GM21717 (cell line): ENCODE measurements at regions not wholly inside any gene's neighbourhood (a gene's known extent, or its start where the extent isn't known, plus 50 kb on each side); places are given as distances from the start of the nearest gene placed in this dataset.

Experiments
- ATAC-seq: cut with Tn5 transposase; IDR thresholded peaks from one replicate; pipeline ENCODE4 v1.9.1; 2021; ENCODE audit warnings: mild to moderate bottlenecking, moderate library complexity; ENCODE audit not compliant: unreplicated experiment

GRCh38 chr12:65517656-65518210 is 239.2 kb downstream of the MSRB3 start:
- no peak for ATAC-seq

DNA sequence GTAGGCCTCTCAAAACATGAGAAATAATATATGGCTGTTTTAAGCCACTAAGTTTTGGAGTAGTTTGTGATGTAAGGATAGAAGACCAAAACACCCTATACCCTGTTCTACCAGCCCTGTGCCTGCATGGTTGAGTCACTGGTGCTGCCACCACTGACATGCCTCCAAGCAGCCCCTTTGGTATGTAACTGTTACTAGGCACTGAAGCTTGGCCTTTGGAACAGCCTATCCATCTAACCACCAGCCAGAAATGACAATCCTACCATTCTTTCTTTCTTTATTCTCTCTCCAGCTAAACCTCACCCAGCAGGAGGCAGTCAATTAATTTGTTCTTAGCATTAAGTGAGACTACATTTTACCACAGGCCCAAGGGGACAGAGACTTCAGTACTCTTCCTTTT is 240.3 kb downstream of the MSRB3 start:
- ATAC-seq, result no peak

GRCh38 chr12:65520658-65521057 is 242.2 kb downstream of the MSRB3 start:
- ATAC-seq, result no peak

- ATAC-seq, result no peak
These were observed 244.7 kb downstream of the MSRB3 start for GRCh38 chr12:65522956-65523860.

DNA sequence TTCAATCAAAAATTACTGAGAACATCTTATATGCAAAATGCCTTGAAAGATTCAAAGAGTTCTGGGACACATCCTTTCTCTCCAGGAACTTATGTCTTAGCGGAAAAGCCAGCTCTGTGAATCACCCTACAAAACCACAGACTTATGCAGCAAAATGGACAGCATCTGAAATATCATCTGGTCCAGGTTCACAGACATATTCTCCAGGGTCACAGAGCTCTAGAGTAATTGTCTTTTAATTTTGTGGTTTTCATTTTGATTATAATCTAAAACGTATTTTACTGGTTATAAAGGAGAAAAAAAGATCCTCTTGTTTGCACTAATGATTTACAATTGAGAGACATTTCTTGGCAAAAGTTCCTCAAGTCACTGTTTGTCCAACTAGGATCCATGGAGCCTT is 246.2 kb downstream of the MSRB3 start:
- ATAC-seq, result no peak

DNA sequence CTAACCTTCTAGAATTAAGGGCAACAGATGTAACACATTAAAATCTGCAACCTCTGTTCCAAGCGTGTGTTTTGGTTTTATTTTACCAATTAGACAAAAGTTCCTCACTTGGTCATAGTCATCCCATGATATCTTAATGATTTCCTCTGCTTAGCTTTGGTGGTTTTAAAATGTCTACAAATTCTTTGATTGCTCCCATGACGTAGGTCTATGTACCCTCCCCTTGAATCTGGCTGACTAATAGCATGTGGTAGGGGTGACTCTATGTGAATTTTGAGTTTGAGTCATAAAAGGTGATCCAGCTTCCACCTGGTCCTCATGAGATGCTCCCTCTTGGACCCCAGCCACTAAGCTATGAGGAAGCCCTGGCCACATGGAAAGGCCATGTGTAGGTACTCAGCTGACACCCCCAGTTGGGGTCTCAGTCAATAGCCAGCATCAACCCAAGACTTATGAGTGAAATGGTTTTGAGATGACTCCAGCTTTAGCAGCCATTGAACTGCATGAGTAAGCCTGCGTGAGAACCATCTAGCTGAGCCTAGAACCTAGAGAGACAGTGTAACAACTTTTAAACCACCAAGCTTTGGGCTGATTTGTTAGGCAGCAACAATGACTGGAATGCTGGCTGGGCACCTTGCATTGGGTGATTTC is 247.1 kb downstream of the MSRB3 start:
- no peak for ATAC-seq

GRCh38 chr12:65526311-65526710 is 247.8 kb downstream of the MSRB3 start:
- no peak for ATAC-seq

GRCh38 chr12:65528127-65528526 is 249.6 kb downstream of the MSRB3 start:
- ATAC-seq, result no peak

- no peak for ATAC-seq
These were observed 250.6 kb downstream of the MSRB3 start for GRCh38 chr12:65529106-65529505.

DNA sequence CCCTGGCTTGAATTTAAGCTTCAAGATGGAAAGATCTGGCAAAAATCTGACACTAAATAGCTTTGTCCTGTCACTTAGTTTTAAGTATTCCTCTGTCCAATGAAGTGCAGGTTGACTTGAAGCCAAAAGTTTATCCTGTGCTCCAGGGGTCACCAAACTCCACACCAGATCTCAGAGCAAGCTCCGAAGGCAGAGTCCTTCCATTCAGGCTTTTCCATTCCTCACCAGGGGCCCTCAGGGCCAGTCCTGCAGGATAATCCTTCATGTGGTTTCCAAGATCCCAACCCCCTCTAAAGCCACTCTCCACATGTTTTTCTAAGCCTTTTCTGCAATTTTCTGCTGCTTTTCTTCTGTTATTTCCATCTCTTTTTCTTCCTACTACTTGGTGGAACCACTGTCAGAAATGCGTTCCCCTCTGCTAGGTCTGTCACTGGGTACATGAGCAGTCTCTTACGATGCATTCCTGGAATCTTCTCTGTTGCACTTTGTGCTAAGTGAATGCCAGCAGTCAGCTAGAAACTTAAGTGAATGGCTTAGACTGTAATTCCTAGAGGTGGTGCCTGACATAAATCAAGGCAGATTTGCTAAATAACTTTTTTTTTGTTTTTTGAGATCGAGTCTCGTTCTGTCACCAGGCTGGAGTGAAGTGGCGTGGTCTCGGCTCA is 251.4 kb downstream of the MSRB3 start:
- ATAC-seq, result no peak

DNA sequence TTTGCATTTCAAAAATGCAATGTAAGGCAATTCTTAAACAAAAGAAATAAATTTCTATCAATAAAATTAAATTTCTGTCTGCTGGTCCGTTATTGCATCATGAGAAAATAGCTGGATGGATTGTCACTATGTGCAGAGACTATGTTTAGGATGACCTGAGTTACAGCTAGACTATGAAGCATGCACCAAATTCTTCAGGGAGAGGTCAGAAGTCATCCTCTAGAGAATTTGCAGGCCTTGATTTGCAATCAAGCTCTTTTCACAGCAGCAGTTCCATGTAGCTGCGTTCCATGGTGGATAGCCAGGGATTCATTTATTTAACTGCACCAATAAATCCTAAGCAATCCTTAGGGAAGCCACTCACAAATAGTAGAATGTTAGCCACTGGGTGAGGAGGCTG is 253.7 kb downstream of the MSRB3 start:
- ATAC-seq, result no peak

DNA sequence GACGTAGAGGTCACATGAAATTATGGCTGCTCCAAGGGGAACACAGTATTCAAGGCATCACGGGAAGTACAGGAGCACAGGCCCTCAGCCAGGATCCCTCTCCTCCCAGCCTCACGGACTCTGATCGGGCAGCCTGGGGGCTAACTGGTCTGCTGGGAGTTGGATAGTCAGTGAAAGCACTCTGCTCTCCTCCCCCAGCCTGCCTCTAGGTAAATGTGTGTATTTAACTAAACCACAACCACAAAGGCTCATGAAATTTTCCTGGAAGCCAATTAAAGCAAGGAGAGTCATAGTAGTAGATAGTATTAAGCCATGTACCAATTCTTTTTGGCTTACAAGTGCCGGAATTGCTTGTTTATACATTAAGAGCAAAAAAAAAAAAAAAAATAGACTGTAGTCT is 254.3 kb downstream of the MSRB3 start:
- ATAC-seq, result no peak

GRCh38 chr12:65533177-65533883 is 254.8 kb downstream of the MSRB3 start:
- ATAC-seq, result no peak

DNA sequence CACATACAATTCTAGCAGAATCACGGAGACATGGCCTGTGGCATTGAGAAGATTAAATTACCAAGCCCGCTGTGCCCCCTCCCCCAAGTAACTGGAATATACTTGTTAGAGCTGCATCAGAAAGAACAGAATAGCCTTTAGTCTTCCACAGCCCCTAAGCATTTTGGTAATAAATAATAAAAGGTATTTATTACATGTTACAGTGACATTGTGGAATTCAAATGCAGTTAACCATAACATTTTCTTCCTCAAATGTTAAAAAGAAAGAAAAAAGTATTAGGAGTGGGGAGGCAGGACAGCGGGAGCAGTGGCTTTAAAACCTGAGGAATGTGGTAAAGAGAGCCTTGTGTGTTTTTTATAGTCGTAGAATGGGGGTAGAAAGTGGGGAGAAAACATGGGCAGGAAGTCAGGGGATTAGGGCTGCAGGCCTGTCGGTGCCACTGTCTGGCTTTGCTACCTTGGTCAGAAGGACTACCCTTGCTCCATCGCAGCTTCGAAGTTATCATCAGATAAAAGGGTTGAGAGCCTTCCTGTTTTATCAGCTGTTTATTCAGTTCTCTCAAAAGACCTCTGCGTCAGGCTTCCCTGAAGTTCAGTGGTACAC is 255.9 kb downstream of the MSRB3 start:
- no peak for ATAC-seq

- no peak for ATAC-seq
These were observed 257.5 kb downstream of the MSRB3 start for GRCh38 chr12:65535946-65536345.

DNA sequence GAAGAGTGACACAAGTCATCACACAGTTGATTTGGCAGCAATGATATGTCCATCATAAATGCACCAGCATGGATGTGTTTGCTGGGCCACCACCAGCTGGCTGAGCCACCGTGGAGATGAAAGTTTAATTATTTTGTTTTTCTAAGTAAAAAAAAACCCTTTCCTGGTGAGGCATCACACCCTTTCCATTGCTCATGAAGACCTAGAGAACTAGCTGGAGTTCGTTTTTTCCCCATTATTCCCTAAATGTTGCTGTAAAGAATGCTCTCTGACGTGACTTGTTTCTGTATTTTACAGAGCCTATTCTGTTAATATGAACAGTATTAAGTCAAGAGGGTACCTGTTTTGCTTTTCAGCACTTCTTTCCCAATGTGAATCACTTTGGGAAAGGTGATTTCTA is 257.9 kb downstream of the MSRB3 start:
- no peak for ATAC-seq

- ATAC-seq, result no peak
These were observed 258.6 kb downstream of the MSRB3 start for GRCh38 chr12:65536876-65537681.

GRCh38 chr12:65537978-65538377 is 259.5 kb downstream of the MSRB3 start:
- ATAC-seq, result no peak

DNA sequence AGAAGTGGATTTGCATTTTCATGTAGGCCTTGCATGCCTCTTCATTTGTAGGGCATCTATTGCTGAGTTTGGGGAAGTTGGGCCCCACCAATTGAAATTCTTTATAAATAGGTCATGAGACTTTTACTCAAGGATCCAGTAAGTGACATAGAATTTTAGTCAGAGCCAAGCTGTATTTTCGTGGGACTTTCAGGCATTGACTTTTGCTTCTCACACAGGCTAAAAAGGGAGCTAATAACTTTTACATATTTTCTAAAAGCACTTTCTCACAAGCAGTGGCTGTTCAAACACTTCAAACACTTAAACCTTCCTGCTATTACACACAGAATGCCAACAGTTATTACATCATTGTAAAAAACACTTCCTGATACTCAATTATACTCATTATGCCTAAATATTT is 260.5 kb downstream of the MSRB3 start:
- ATAC-seq, result no peak

DNA sequence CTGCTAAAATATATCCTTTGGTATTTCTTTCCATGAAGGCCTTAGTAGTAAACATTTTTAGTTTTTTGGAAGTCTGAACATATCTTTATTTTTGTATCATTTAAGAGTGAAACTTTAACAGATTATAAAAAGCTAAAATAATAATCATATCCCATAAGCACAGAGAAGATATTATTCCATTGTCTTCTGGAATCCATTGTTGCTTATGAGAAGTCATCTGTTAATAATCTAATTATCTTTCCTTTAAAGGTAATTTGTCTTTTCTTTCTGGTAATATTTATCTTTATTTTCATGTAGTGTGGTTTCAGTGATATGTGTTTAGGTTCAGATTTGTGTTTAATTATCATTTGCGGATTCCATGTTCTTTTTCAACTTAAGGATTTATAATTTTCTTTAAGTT is 261.7 kb downstream of the MSRB3 start:
- no peak for ATAC-seq
